GM21723 (cell line): ENCODE measurements at regions not wholly inside any gene's neighbourhood (a gene's known extent, or its start where the extent isn't known, plus 50 kb on each side); places are given as distances from the start of the nearest gene placed in this dataset.

Source experiments
- ATAC-seq: cut with Tn5 transposase; IDR thresholded peaks from one replicate; pipeline ENCODE4 v1.9.1; 2021; ENCODE audit warnings: mild to moderate bottlenecking, moderate library complexity; ENCODE audit not compliant: unreplicated experiment

GRCh38 chr15:62599791-62600777, 435.0 kb upstream of the C2CD4B start:
- ATAC-seq = no peak

GRCh38 chr15:62601777-62602545, 436.9 kb upstream of the C2CD4B start:
- ATAC-seq = no peak

- no peak for ATAC-seq
Observed at GRCh38 chr15:62603742-62604141, 438.7 kb upstream of the C2CD4B start.

GRCh38 chr15:62605282-62605681, 437.3 kb upstream of the TPM1 start:
- ATAC-seq = no peak

- ATAC-seq = no peak
Observed at GRCh38 chr15:62606376-62607113, 436.0 kb upstream of the TPM1 start.

GRCh38 chr15:62607114-62607462, 435.5 kb upstream of the TPM1 start:
- ATAC-seq = no peak

GRCh38 chr15:62607643-62608042, 434.9 kb upstream of the TPM1 start:
- ATAC-seq = no peak

- ATAC-seq = no peak
Observed at GRCh38 chr15:62608369-62608768, 434.2 kb upstream of the TPM1 start.

GRCh38 chr15:62610265-62610869, 432.2 kb upstream of the TPM1 start:
- ATAC-seq = no peak

GRCh38 chr15:62611002-62611401, 431.5 kb upstream of the TPM1 start:
- ATAC-seq = no peak

- ATAC-seq = no peak
Observed at GRCh38 chr15:62612183-62612733, 430.3 kb upstream of the TPM1 start.

- ATAC-seq = no peak
Observed at GRCh38 chr15:62612771-62613170, 429.8 kb upstream of the TPM1 start.

GRCh38 chr15:62616746-62617145, 425.8 kb upstream of the TPM1 start:
- no peak for ATAC-seq

GRCh38 chr15:62617741-62618140, 424.8 kb upstream of the TPM1 start:
- ATAC-seq = no peak

- no peak for ATAC-seq
Observed at GRCh38 chr15:62618432-62618831, 424.1 kb upstream of the TPM1 start.

GRCh38 chr15:62618846-62619504, 423.6 kb upstream of the TPM1 start:
- ATAC-seq = no peak

- no peak for ATAC-seq
Observed at GRCh38 chr15:62619526-62619925, 423.0 kb upstream of the TPM1 start.

- ATAC-seq = no peak
Observed at GRCh38 chr15:62622775-62623174, 419.8 kb upstream of the TPM1 start.

GRCh38 chr15:62624547-62625378, 417.8 kb upstream of the TPM1 start:
- ATAC-seq = no peak
